Fibroblast of pulmonary artery (primary cell): ENCODE measurements at regions not wholly inside any gene's neighbourhood (a gene's known extent, or its start where the extent isn't known, plus 50 kb on each side); places are given as distances from the start of the nearest gene placed in this dataset.

Experiments
- DNase-seq: peaks from one replicate; pipeline ENCODE4 v3.0.0-alpha.2; 2010; ENCODE audit warnings: low read depth
- H3K4me3 ChIP-seq: replicated peaks from 2 replicates; pipeline ENCODE4 v1.5.1; 2011; ENCODE audit warnings: low read depth, mild to moderate bottlenecking, control low read depth, low read length, moderate library complexity
- TF ChIP-seq, protein P1 (sequence below): IDR thresholded peaks from 2 replicates; pipeline ENCODE4 v1.5.1; 2011; ENCODE audit warnings: mild to moderate bottlenecking, control low read depth, low read length, inconsistent platforms; ENCODE audit errors: missing control alignments

- no peak for DNase-seq
- no peak overlapping the region for H3K4me3 ChIP-seq
- TF ChIP-seq, protein P1, sequence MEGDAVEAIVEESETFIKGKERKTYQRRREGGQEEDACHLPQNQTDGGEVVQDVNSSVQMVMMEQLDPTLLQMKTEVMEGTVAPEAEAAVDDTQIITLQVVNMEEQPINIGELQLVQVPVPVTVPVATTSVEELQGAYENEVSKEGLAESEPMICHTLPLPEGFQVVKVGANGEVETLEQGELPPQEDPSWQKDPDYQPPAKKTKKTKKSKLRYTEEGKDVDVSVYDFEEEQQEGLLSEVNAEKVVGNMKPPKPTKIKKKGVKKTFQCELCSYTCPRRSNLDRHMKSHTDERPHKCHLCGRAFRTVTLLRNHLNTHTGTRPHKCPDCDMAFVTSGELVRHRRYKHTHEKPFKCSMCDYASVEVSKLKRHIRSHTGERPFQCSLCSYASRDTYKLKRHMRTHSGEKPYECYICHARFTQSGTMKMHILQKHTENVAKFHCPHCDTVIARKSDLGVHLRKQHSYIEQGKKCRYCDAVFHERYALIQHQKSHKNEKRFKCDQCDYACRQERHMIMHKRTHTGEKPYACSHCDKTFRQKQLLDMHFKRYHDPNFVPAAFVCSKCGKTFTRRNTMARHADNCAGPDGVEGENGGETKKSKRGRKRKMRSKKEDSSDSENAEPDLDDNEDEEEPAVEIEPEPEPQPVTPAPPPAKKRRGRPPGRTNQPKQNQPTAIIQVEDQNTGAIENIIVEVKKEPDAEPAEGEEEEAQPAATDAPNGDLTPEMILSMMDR, result no peak
These were observed 189.8 kb downstream of the HINT1 start for GRCh38 chr5:130975299-130975698.

DNA sequence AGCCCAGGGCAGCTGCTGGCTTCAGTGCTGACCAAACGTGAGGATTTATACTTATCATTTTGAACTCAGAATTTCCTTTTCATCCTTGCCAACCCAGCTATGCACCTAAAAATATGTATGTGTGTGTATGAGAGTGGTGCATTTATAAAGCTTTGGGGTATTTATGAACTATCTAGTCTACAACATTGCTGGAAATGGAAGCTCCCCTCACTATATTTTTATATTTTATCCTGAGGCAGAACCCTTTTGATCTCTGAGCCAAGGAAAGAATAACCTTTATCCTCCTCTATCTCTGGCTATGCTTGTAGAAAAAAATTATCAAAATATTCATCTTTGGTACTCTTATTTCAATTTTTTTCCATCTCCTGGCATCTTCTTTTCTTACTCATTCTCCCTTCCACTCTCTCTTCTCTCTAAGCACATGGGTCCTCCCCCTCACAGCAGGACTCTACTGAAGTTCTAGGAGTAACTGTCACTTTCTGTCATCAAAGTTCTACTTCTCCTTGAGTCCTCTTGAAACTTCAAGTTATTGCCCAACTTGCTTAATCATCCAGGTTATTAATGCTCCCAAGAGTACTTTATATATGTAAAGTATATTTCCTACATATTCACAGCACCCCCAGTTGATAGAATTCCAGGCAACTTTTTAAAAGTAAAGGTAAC lies 190.9 kb downstream of the HINT1 start:
- DNase-seq, result no peak
- TF ChIP-seq, protein P1, result no peak
- no peak overlapping the region for H3K4me3 ChIP-seq

DNA sequence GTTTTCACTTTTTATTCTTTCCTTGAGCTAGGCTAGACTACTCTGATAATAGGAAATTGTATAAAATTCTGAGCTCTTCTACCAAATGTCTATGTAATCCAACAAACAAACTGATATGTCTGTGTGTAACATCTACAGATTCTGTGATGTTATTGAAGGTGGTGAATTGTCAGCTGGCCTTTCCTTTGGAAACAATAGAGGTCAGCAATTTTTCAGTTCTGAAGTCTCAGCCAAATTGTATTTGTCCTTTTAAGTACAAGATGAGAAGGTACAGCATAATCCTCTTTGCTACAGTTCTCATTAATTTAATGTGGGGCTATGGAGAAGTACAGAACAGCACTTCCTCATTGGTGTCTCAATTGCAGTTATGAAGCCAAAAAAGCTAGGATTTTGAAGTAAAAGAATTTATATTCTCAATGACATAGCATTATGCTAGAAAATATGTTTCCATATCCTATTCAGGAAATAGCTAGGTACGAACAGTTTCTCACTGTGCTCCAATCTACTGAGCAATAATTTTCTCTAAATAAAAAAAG lies 198.0 kb downstream of the HINT1 start:
- TF ChIP-seq, protein P1, result no peak
- H3K4me3 ChIP-seq, result no peak overlapping the region
- no peak for DNase-seq

- TF ChIP-seq, protein P1, result no peak
- no peak for DNase-seq
- H3K4me3 ChIP-seq, result no peak overlapping the region
These were observed 199.1 kb downstream of the HINT1 start for GRCh38 chr5:130965920-130966319.

- TF ChIP-seq, protein P1, result no peak
- H3K4me3 ChIP-seq, result no peak overlapping the region
- no peak for DNase-seq
These were observed 199.7 kb downstream of the HINT1 start for GRCh38 chr5:130965360-130965759.

- TF ChIP-seq, protein P1, result no peak
- H3K4me3 ChIP-seq, result no peak overlapping the region
- no peak for DNase-seq
These were observed 200.5 kb downstream of the HINT1 start for GRCh38 chr5:130964231-130965202.
